ENCODE measurements at regions not wholly inside any gene's neighbourhood (a gene's known extent, or its start where the extent isn't known, plus 50 kb on each side); places are given as distances from the start of the nearest gene placed in this dataset.

- Histone ChIP-seq H3K4me3 (ENCODE audit: low read length) (no peak overlapping the region), H3K27ac (ENCODE audit: low read length) (no peak overlapping the region), H2AFZ (ENCODE audit: low read depth, low read length) (no peak overlapping the region), H3K79me2 (ENCODE audit: low read length) (no peaks in the 10 kb centered on the region), H4K20me1 (ENCODE audit: insufficient read depth, low read length) (no peaks in the 10 kb centered on the region), H3K27me3 (ENCODE audit: low read depth, low read length) (no peaks in the 10 kb centered on the region), H3K9me3 (ENCODE audit: insufficient read depth, low read length) (no peaks in the 10 kb centered on the region), H3K36me3 (replicated peaks; ENCODE audit: low read depth, low read length) (no peaks in the 10 kb centered on the region), H3K9ac (ENCODE audit: low read length) (no peak overlapping the region), H3K4me2 (ENCODE audit: low read length) (no peak overlapping the region), H3K4me1 (ENCODE audit: low read length) (no peaks in the 10 kb centered on the region)
- TF ChIP-seq EZH2phosphoT487 (IDR thresholded peaks at IDR 0.05; ENCODE audit: low read depth) (no peak), CTCF (IDR thresholded peaks at IDR 0.05; ENCODE audit: low read depth, low read length) (no peak)
These were observed 54.0 kb upstream of the PRPS1L1 start for GRCh38 chr7:18081617-18082016.

- H2AFZ ChIP-seq (ENCODE audit: low read depth, low read length) = no peak overlapping the region
- H3K79me2 ChIP-seq (ENCODE audit: low read length) = no peaks in the 10 kb centered on the region
- H3K4me2 ChIP-seq (ENCODE audit: low read length) = no peak overlapping the region
- H3K9me3 ChIP-seq (ENCODE audit: insufficient read depth, low read length) = no peaks in the 10 kb centered on the region
- H3K27ac ChIP-seq (ENCODE audit: low read length) = no peak overlapping the region
- H4K20me1 ChIP-seq (ENCODE audit: insufficient read depth, low read length) = no peaks in the 10 kb centered on the region
- no peak overlapping the region for H3K9ac ChIP-seq (ENCODE audit: low read length)
- TF ChIP-seq EZH2phosphoT487 (IDR thresholded peaks at IDR 0.05; ENCODE audit: low read depth) (no peak), CTCF (IDR thresholded peaks at IDR 0.05; ENCODE audit: low read depth, low read length) (no peak)
- no peaks in the 10 kb centered on the region for H3K4me1 ChIP-seq (ENCODE audit: low read length)
- no peaks in the 10 kb centered on the region for H3K27me3 ChIP-seq (ENCODE audit: low read depth, low read length)
- H3K36me3 ChIP-seq (replicated peaks; ENCODE audit: low read depth, low read length) = no peaks in the 10 kb centered on the region
- H3K4me3 ChIP-seq (ENCODE audit: low read length) = no peak overlapping the region
These were observed 54.5 kb upstream of the PRPS1L1 start for GRCh38 chr7:18082169-18082568.

- Histone ChIP-seq H3K27ac (ENCODE audit: low read length) (no peak overlapping the region), H3K4me2 (ENCODE audit: low read length) (no peak overlapping the region), H3K4me3 (ENCODE audit: low read length) (no peak overlapping the region), H3K9me3 (ENCODE audit: insufficient read depth, low read length) (no peaks in the 10 kb centered on the region), H3K27me3 (ENCODE audit: low read depth, low read length) (no peaks in the 10 kb centered on the region), H3K4me1 (ENCODE audit: low read length) (no peaks in the 10 kb centered on the region), H3K36me3 (replicated peaks; ENCODE audit: low read depth, low read length) (no peaks in the 10 kb centered on the region), H3K79me2 (ENCODE audit: low read length) (no peaks in the 10 kb centered on the region), H2AFZ (ENCODE audit: low read depth, low read length) (no peak overlapping the region), H4K20me1 (ENCODE audit: insufficient read depth, low read length) (no peaks in the 10 kb centered on the region), H3K9ac (ENCODE audit: low read length) (no peak overlapping the region)
- TF ChIP-seq EZH2phosphoT487 (IDR thresholded peaks at IDR 0.05; ENCODE audit: low read depth) (no peak), CTCF (IDR thresholded peaks at IDR 0.05; ENCODE audit: low read depth, low read length) (no peak)
These were observed 58.7 kb upstream of the PRPS1L1 start for GRCh38 chr7:18086165-18087025.

- Histone ChIP-seq H3K9me3 (ENCODE audit: insufficient read depth, low read length) (no peaks in the 10 kb centered on the region), H3K27me3 (ENCODE audit: low read depth, low read length) (no peaks in the 10 kb centered on the region), H3K79me2 (ENCODE audit: low read length) (no peaks in the 10 kb centered on the region), H2AFZ (ENCODE audit: low read depth, low read length) (no peak overlapping the region), H3K36me3 (replicated peaks; ENCODE audit: low read depth, low read length) (no peaks in the 10 kb centered on the region), H3K4me1 (ENCODE audit: low read length) (no peaks in the 10 kb centered on the region), H3K4me3 (ENCODE audit: low read length) (no peak overlapping the region), H3K4me2 (ENCODE audit: low read length) (no peak overlapping the region), H3K9ac (ENCODE audit: low read length) (no peak overlapping the region), H4K20me1 (ENCODE audit: insufficient read depth, low read length) (no peaks in the 10 kb centered on the region), H3K27ac (ENCODE audit: low read length) (no peak overlapping the region)
- TF ChIP-seq EZH2phosphoT487 (IDR thresholded peaks at IDR 0.05; ENCODE audit: low read depth) = no peak
- TF ChIP-seq CTCF (IDR thresholded peaks at IDR 0.05; ENCODE audit: low read depth, low read length) = no peak
These were observed 59.5 kb upstream of the PRPS1L1 start for GRCh38 chr7:18087026-18087686.
